ENCODE measurements at regions not wholly inside any gene's neighbourhood (a gene's known extent, or its start where the extent isn't known, plus 50 kb on each side); places are given as distances from the start of the nearest gene placed in this dataset.

DNA sequence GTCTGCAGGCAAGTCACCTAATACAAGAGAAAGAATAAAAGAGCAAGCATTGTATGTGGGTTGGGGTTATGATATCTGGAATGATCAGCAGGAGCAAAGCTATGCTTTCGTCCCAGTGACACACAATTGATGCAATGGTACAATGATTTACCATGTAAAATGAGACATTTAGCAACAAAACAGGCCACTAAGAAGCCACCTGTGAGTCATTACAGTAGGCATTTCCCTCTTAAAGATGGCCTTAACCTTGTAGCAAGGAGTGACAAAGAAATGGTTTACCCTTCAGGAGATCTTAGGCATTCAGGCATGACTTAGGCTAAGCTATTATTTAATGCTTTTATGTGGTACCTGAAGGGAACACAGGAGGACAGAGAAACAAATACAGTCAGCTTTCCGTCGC, 373.3 kb upstream of the RBMS3 start:
- no peaks in the 10 kb centered on the region for H3K4me1 ChIP-seq (ENCODE audit: control insufficient read depth, low read length)
- no peak overlapping the region for H3K4me2 ChIP-seq (ENCODE audit: low read length)
- no peaks in the 10 kb centered on the region for H3K27me3 ChIP-seq (ENCODE audit: control insufficient read depth, low read length)
- H4K20me1 ChIP-seq (ENCODE audit: control insufficient read depth, insufficient read depth, low read depth, low read length), result no peaks in the 10 kb centered on the region
- H3K9me3 ChIP-seq (ENCODE audit: control insufficient read depth, insufficient read depth, low read length), result no peaks in the 10 kb centered on the region
- no peak overlapping the region for H3K4me3 ChIP-seq (ENCODE audit: low read length)
- H3K36me3 ChIP-seq (ENCODE audit: control insufficient read depth, low read length), result no peaks in the 10 kb centered on the region
- H3K79me2 ChIP-seq (ENCODE audit: control insufficient read depth, low read length), result no peaks in the 10 kb centered on the region
- no peak overlapping the region for H3K27ac ChIP-seq (ENCODE audit: low read depth, low read length)
- H3F3A ChIP-seq (ENCODE audit: control insufficient read depth, insufficient read depth), result no peaks in the 10 kb centered on the region
- H3K9me2 ChIP-seq (replicated peaks; ENCODE audit: control insufficient read depth, low read length), result no peaks in the 10 kb centered on the region
- TF ChIP-seq EZH2phosphoT487 (IDR thresholded peaks at IDR 0.05; ENCODE audit: borderline replicate concordance, low read length) (no peak), CTCF (IDR thresholded peaks at IDR 0.05; ENCODE audit: low read depth, low read length, poor library complexity, severe bottlenecking) (no peak)

DNA sequence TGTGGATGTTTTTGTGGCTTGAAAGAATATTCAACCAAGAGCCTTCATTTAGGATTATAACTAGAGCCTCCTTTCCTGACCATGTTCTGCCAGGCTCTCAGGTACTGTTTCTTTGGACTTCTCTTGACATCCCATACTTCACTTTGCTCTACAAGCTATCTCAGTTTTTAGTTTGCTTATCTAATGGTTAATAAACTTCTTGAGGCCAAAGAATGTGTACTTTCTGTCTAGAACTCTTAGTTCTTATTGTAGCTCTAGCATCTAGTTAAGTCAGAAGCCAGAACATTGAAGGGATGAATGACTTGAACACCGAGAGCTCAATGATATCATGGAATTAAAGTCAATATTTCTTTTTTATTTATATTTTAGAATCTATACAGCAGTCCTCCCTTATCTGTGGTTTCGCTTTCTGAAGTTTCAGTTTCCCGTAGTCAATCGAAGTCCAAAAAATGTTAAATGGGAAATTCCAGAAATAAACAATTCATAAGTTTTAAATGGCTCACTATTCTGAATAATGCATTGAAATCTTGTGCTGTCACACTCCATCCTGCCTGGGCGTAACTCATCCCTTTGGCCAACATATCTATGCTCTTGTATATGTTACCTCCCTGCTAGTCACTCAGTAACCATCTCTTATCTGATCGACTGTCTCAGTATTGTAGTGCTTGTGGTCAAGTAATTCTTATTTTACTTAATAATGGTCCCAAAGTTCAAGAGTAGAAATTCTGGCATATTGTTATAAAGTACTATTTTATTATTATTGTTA, 368.6 kb upstream of the RBMS3 start:
- H3K27me3 ChIP-seq (ENCODE audit: control insufficient read depth, low read length), result no peaks in the 10 kb centered on the region
- H3K79me2 ChIP-seq (ENCODE audit: control insufficient read depth, low read length), result no peaks in the 10 kb centered on the region
- H4K20me1 ChIP-seq (ENCODE audit: control insufficient read depth, insufficient read depth, low read depth, low read length), result no peaks in the 10 kb centered on the region
- TF ChIP-seq CTCF (IDR thresholded peaks at IDR 0.05; ENCODE audit: low read depth, low read length, poor library complexity, severe bottlenecking), result no peak
- no peak for TF ChIP-seq EZH2phosphoT487 (IDR thresholded peaks at IDR 0.05; ENCODE audit: borderline replicate concordance, low read length)
- no peak overlapping the region for H3K27ac ChIP-seq (ENCODE audit: low read depth, low read length)
- no peaks in the 10 kb centered on the region for H3F3A ChIP-seq (ENCODE audit: control insufficient read depth, insufficient read depth)
- H3K4me2 ChIP-seq (ENCODE audit: low read length), result no peak overlapping the region
- no peaks in the 10 kb centered on the region for H3K4me1 ChIP-seq (ENCODE audit: control insufficient read depth, low read length)
- no peaks in the 10 kb centered on the region for H3K9me3 ChIP-seq (ENCODE audit: control insufficient read depth, insufficient read depth, low read length)
- H3K4me3 ChIP-seq (ENCODE audit: low read length), result no peak overlapping the region
- H3K9me2 ChIP-seq (replicated peaks; ENCODE audit: control insufficient read depth, low read length), result no peaks in the 10 kb centered on the region
- H3K36me3 ChIP-seq (ENCODE audit: control insufficient read depth, low read length), result no peaks in the 10 kb centered on the region

DNA sequence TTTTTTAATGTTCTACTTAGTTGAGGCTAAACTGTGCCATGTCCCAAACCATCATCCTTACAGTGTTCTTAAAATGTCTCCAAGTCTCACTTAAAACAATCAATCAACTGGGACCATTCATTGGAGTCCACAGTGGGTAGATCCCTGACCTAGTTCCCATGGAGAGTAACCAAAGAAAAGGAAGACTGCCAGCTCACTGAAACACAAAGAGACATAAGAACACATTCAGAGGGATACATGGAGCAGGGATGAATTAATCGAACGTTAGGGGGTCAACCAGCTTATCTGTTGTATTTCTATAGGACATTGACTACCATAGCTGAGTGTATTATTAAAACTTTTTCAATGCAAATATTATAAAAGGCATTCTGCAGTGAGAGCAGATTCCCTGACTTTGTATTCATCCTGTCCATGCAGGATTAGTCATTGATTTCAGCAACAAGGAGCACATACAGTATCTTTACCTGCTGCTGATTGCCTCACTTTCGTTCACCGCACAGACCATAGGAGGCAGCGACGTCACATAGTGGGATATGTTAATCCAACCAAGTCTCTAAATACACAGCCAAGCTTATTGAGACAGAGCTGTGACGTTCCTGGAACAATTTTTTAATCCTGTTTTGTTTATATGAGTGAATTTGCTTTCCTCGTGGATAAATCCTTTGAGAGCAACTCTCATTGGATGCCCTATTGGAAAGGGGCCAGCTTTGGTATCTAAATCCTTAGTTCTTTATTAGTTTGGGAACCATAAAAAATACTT, 364.9 kb upstream of the RBMS3 start:
- no peak overlapping the region for H3K27ac ChIP-seq (ENCODE audit: low read depth, low read length)

More for the DNA sequence above, 364.9 kb upstream of the RBMS3 start:
- Histone ChIP-seq H3K36me3 (ENCODE audit: control insufficient read depth, low read length) (no peaks in the 10 kb centered on the region), H3K9me3 (ENCODE audit: control insufficient read depth, insufficient read depth, low read length) (no peaks in the 10 kb centered on the region), H3K4me1 (ENCODE audit: control insufficient read depth, low read length) (no peaks in the 10 kb centered on the region), H3K4me3 (ENCODE audit: low read length) (no peak overlapping the region), H3K79me2 (ENCODE audit: control insufficient read depth, low read length) (no peaks in the 10 kb centered on the region), H3F3A (ENCODE audit: control insufficient read depth, insufficient read depth) (no peaks in the 10 kb centered on the region), H3K27me3 (ENCODE audit: control insufficient read depth, low read length) (no peaks in the 10 kb centered on the region), H3K9me2 (replicated peaks; ENCODE audit: control insufficient read depth, low read length) (no peaks in the 10 kb centered on the region), H3K4me2 (ENCODE audit: low read length) (no peak overlapping the region), H4K20me1 (ENCODE audit: control insufficient read depth, insufficient read depth, low read depth, low read length) (no peaks in the 10 kb centered on the region)
- TF ChIP-seq EZH2phosphoT487 (IDR thresholded peaks at IDR 0.05; ENCODE audit: borderline replicate concordance, low read length) (no peak), CTCF (IDR thresholded peaks at IDR 0.05; ENCODE audit: low read depth, low read length, poor library complexity, severe bottlenecking) (no peak)

All from DOHH2 (cell line).